ENCODE measurements at regions not wholly inside any gene's neighbourhood (a gene's known extent, or its start where the extent isn't known, plus 50 kb on each side); places are given as distances from the start of the nearest gene placed in this dataset.

DNA sequence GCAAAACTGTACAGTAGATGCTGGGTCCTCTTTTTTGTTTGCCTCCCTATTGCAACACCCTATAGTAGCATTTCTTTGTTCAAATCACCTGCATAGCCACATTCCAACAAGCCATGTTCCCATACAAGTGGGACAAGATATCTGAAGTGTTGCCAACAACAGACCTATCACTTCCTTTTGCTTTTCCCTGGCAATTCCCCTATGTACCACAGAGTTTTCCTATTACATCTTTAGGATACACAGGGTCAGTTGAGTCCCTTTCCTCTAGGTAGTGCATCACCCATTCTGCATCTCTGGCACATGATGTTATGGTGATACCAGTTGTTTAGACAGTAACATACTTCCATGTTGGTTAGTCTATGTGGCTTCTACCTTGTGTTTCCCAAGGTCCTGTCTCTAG lies 125.1 kb upstream of the FBXL7 start:
- no peak for TF ChIP-seq EZH2 (IDR thresholded peaks at IDR 0.05; ENCODE audit: insufficient read depth, low read length)
- TF ChIP-seq, protein P1, sequence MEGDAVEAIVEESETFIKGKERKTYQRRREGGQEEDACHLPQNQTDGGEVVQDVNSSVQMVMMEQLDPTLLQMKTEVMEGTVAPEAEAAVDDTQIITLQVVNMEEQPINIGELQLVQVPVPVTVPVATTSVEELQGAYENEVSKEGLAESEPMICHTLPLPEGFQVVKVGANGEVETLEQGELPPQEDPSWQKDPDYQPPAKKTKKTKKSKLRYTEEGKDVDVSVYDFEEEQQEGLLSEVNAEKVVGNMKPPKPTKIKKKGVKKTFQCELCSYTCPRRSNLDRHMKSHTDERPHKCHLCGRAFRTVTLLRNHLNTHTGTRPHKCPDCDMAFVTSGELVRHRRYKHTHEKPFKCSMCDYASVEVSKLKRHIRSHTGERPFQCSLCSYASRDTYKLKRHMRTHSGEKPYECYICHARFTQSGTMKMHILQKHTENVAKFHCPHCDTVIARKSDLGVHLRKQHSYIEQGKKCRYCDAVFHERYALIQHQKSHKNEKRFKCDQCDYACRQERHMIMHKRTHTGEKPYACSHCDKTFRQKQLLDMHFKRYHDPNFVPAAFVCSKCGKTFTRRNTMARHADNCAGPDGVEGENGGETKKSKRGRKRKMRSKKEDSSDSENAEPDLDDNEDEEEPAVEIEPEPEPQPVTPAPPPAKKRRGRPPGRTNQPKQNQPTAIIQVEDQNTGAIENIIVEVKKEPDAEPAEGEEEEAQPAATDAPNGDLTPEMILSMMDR (IDR thresholded peaks at IDR 0.05; ENCODE audit: insufficient read depth, low read depth, low read length), result no peak

Data from astrocyte (in vitro differentiated cells and primary cell).